GM13976 (cell line): ENCODE measurements at regions not wholly inside any gene's neighbourhood (a gene's known extent, or its start where the extent isn't known, plus 50 kb on each side); places are given as distances from the start of the nearest gene placed in this dataset.

Source experiments
- DNase-seq: peaks from one replicate; pipeline ENCODE4 v3.0.0; 2012; ENCODE audit warnings: low spot score
- in situ Hi-C: fragments of 300-500 bp; cut with MboI; formaldehyde crosslinking; loops from one replicate; pipeline ENCODE4 v1.12.0; 2022; ENCODE audit warnings: low sequenced_read_pairs, mixed read lengths, inconsistent platforms; ENCODE audit not compliant: unreplicated experiment
- TF ChIP-seq, protein P1 (sequence below): IDR thresholded peaks from 2 replicates; pipeline ENCODE4 v1.5.1; 2012; ENCODE audit warnings: borderline replicate concordance, mild to moderate bottlenecking; ENCODE audit not compliant: insufficient read depth; ENCODE audit errors: extremely low read depth, missing control alignments, control extremely low read depth

DNA sequence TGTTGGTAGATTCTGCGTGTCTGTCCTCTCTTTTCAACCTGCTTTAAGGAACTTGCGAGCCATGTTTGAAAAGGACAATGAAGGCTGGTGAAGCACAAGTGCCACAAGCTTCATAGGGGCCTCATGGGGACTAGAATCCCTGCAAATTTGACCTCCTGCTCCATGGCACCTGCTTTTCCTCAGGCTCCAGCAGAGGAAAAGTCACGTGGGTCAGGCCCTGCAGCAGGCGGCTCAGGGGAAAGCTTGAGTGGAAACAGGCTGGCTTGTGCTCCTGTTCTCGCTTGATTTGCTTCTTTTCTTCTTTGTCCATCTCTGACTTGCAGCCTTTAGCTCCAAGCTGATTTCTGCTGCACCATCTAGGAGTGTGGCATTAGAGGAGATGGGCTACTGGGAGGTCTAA, 187.6 kb upstream of the MAST4 start:
- in situ Hi-C loops = no loop called here
- DNase-seq = no peak
- TF ChIP-seq, protein P1, sequence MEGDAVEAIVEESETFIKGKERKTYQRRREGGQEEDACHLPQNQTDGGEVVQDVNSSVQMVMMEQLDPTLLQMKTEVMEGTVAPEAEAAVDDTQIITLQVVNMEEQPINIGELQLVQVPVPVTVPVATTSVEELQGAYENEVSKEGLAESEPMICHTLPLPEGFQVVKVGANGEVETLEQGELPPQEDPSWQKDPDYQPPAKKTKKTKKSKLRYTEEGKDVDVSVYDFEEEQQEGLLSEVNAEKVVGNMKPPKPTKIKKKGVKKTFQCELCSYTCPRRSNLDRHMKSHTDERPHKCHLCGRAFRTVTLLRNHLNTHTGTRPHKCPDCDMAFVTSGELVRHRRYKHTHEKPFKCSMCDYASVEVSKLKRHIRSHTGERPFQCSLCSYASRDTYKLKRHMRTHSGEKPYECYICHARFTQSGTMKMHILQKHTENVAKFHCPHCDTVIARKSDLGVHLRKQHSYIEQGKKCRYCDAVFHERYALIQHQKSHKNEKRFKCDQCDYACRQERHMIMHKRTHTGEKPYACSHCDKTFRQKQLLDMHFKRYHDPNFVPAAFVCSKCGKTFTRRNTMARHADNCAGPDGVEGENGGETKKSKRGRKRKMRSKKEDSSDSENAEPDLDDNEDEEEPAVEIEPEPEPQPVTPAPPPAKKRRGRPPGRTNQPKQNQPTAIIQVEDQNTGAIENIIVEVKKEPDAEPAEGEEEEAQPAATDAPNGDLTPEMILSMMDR = no peak

DNA sequence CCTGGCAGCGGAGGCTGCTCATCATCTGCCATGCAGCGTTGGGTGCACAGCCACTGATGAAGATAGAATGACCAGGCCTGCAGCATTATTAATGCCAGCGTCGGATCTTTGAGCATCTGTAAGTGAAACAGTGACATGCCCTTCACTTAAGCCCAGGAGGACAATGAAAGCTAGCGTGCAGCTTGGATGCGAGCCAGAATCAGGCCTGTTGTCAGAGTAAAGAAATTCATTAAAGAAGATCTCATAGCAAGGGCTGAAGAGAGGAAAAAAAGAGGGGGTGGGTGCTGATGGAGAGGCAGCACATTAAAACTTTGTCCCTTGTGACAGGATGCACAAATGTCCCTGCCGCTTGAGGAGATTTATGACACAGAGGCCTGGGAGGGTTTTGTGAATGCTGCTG, 186.1 kb upstream of the MAST4 start:
- in situ Hi-C loops = no loop called here
- TF ChIP-seq, protein P1 = no peak

DNA sequence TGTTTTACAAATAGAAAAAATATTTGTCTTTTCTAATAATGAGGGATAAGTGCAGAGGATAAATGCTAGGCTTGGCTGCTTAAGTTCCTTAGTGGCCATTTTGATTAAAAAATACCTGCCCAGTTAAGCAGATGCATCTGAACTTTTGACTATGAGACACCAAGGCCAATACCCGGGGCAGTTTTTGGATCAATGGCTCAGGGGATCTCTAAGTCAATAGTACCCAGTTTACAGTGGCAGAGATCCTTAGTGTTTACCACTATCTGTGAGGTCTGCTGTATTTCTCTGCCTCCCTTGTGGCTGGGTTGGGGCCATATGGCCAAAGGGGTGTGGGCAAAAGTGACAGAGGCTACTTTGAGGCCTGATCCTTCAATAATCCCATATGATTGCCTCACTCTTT, 184.5 kb upstream of the MAST4 start:
- DNase-seq = no peak
- TF ChIP-seq, protein P1 = no peak
- in situ Hi-C loops = no loop called here

More for the DNA sequence above, 186.1 kb upstream of the MAST4 start:
- no peak for DNase-seq

DNA sequence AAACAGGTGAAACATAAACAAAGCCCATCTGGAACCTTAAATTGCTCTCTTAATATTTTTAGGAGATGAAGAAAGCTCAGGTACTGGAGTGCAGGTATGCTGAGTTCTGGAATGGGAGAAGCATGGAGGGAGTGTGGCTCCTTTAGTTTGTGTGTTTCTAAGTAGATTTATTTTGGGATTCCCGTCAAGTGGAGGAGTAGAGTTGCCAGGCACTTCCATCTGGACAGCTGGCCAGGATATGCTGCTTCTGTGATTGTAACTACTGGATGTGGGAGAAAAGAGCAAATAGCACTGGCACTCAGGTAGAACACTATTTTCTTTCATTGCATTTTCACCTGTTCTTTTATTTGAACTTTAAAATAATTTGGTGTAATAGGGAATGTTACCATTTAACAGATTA, 182.3 kb upstream of the MAST4 start:
- in situ Hi-C loops = no loop called here
- no peak for DNase-seq

DNA sequence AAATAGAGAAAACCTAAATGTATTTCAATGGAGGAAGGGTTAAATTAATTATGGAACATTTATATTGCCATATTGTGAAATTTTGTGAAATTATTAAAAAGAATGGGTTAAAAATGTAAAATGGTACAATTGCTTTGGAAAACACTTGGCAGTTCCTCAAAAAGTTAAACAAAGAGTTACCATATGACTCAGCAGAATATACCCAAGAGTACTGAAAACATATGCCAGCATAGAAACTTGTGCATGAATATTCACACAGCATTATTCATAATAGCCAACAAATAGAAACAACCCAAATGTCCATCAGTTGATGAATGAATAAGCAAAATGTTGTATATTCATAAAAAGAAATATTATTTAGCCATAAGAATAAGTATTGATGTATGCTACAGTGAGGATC, 181.0 kb upstream of the MAST4 start:
- in situ Hi-C loops = no loop called here
- no peak for DNase-seq
- TF ChIP-seq, protein P1 = no peak

More for the DNA sequence above, 182.3 kb upstream of the MAST4 start:
- TF ChIP-seq, protein P1 = no peak

DNA sequence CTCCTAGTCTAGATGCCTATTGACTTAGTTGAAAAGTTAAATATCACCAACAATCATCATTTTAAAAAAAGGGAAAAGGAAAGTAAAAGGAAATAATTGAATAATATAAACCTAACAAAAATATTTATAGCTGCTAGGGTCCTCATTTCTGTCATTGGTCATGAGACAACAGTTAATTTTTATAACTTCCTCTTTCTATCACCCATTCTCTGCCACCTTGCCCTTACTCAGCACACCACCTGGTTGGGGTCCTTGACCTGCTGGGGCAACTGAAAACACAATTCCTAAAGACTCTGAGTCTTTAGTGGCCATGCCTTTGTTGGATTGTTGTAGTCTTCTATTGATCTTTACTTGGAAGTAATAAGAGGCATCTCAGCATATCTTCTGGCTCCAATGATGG, 179.5 kb upstream of the MAST4 start:
- TF ChIP-seq, protein P1 = no peak
- in situ Hi-C loops = no loop called here
- DNase-seq = no peak

DNA sequence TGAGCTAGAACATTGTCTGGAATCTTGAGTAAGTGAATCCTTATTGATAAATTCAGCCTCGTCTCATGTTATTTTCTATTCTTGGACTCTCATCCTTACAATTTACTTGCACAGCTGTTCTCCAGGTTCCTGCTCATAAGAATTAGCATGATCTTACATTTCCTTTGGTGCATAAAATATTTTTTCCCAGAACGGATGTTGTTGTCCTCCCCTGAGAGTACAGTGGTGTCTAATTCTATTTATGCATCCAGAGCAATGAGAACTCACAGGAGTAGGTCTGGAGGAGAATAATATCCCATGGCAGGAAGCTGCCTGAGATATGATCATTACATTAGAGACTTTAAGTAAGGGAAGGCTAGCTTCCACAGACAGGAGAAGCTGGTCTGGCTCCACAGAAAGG, 178.4 kb upstream of the MAST4 start:
- in situ Hi-C loops = no loop called here
- no peak for DNase-seq
- TF ChIP-seq, protein P1 = no peak
